Liver (tissue), 8 donors: ENCODE measurements at regions not wholly inside any gene's neighbourhood (a gene's known extent, or its start where the extent isn't known, plus 50 kb on each side); places are given as distances from the start of the nearest gene placed in this dataset.

Experiments
- DNase-seq: peaks from one replicate; pipeline ENCODE4 v3.0.0-alpha.2; 2017; ENCODE audit warnings: low spot score
- H3K27ac ChIP-seq, 2 donors: one replicate each; pipeline ENCODE4 v1.7.0; 2013; ENCODE audit warnings: inconsistent platforms in 2 of 2, low read length in 2 of 2, control low read depth in 1 of 2, low read depth in 1 of 2, mild to moderate bottlenecking in 1 of 2
- H3K27me3 ChIP-seq, 4 donors: one replicate each; pipeline versions ENCODE4 v1.6.1 to v1.7.0; 2013; ENCODE audit warnings: low read length in 3 of 4, inconsistent platforms in 1 of 4, mild to moderate bottlenecking in 1 of 4, moderate library complexity in 1 of 4; ENCODE audit not compliant: control insufficient read depth in 4 of 4, insufficient read depth in 4 of 4
- H3K36me3 ChIP-seq, 4 donors: one replicate each; pipeline versions ENCODE4 v1.6.1 to v1.7.0; 2013; ENCODE audit warnings: low read length in 3 of 4, mild to moderate bottlenecking in 3 of 4, low read depth in 1 of 4, moderate library complexity in 1 of 4; ENCODE audit not compliant: control insufficient read depth in 4 of 4, insufficient read depth in 3 of 4
- H3K4me1 ChIP-seq, 4 donors: one replicate each; pipeline versions ENCODE4 v1.6.1 to v1.7.0; 2013; ENCODE audit warnings: low read length in 3 of 4, mild to moderate bottlenecking in 3 of 4, moderate library complexity in 1 of 4; ENCODE audit not compliant: control insufficient read depth in 4 of 4, insufficient read depth in 4 of 4
- H3K4me3 ChIP-seq, 3 donors: one replicate each; pipeline versions ENCODE4 v1.6.1 to v1.7.0; 2013; ENCODE audit warnings: low read length in 3 of 3, control low read depth in 1 of 3, low read depth in 1 of 3, mild to moderate bottlenecking in 1 of 3
- H3K9ac ChIP-seq, 2 donors: one replicate each; pipeline ENCODE4 v1.7.0; 2013; ENCODE audit warnings: low read length in 2 of 2, mild to moderate bottlenecking in 2 of 2, moderate library complexity in 2 of 2, control low read depth in 1 of 2, low read depth in 1 of 2
- H3K9me3 ChIP-seq, 4 donors: one replicate each; pipeline versions ENCODE4 v1.6.1 to v1.7.0; 2013; ENCODE audit warnings: low read length in 3 of 4; ENCODE audit not compliant: control insufficient read depth in 4 of 4
- CTCF ChIP-seq: fragments of 150-350 bp; IDR thresholded peaks from 2 replicates; pipeline ENCODE4 v1.5.1; 2017; ENCODE audit warnings: improper control_type of control experiment, low read depth, low read length; ENCODE audit not compliant: missing input control
- EGR1 ChIP-seq, 2 donors: IDR thresholded peaks; 2 replicates each; pipeline ENCODE4 v1.6.1; 2016 to 2018; ENCODE audit warnings: antibody characterized with exemption in 2 of 2, low read depth in 2 of 2
- FOXA2 ChIP-seq: IDR thresholded peaks from 2 replicates; pipeline ENCODE4 v1.6.1; 2016; ENCODE audit warnings: antibody characterized with exemption
- GABPA ChIP-seq, 2 donors: IDR thresholded peaks in 1 of 2; conservative IDR thresholded peaks in 1 of 2; 2 replicates each; pipeline ENCODE4 v1.6.1; 2016; ENCODE audit warnings: antibody characterized with exemption in 2 of 2, mild to moderate bottlenecking in 1 of 2, moderate library complexity in 1 of 2
- HNF4A ChIP-seq, 2 donors: conservative IDR thresholded peaks; 2 replicates each; pipeline ENCODE4 v1.6.1; 2016; ENCODE audit warnings: antibody characterized with exemption in 2 of 2, mild to moderate bottlenecking in 2 of 2
- HNF4G ChIP-seq: IDR thresholded peaks from 2 replicates; pipeline ENCODE4 v1.6.1; 2016; ENCODE audit warnings: antibody characterized with exemption
- MAX ChIP-seq: IDR thresholded peaks from 2 replicates; pipeline ENCODE4 v1.6.1; 2016; ENCODE audit warnings: antibody characterized with exemption
- NR2F2 ChIP-seq: IDR thresholded peaks from 2 replicates; pipeline ENCODE4 v1.6.1; 2016; ENCODE audit warnings: antibody characterized with exemption
- RAD21 ChIP-seq, 2 donors: IDR thresholded peaks; 2 replicates each; pipeline ENCODE4 v1.6.1; 2016; ENCODE audit warnings: antibody characterized with exemption in 2 of 2, mild to moderate bottlenecking in 2 of 2
- RXRA ChIP-seq, 2 donors: IDR thresholded peaks; 2 replicates each; pipeline ENCODE4 v1.6.1; 2017 to 2018; ENCODE audit warnings: antibody characterized with exemption in 2 of 2, mild to moderate bottlenecking in 1 of 2
- SP1 ChIP-seq: IDR thresholded peaks from 2 replicates; pipeline ENCODE4 v1.6.1; 2018; ENCODE audit warnings: antibody characterized with exemption, mild to moderate bottlenecking
- TAF1 ChIP-seq: conservative IDR thresholded peaks from 2 replicates; pipeline ENCODE4 v1.6.1; 2016; ENCODE audit warnings: antibody characterized with exemption, mild to moderate bottlenecking
- WGBS: extraction: QIAGEN DNeasy Blood & Tissue Kit; methylation state at CpG from one replicate; pipeline ENCODE4 v1.1.7; 2013; 5-methylcytosine and 5-hydroxymethylcytosine counted together
- TF ChIP-seq, protein P1 (sequence below): IDR thresholded peaks from 2 replicates; pipeline ENCODE4 v1.6.1; 2016; ENCODE audit warnings: antibody characterized with exemption, mild to moderate bottlenecking
- donor health status: healthy.
- donor health status: healthy.
- donor health status: healthy.
- donor health status: healthy.
- donor health status: healthy.

DNA sequence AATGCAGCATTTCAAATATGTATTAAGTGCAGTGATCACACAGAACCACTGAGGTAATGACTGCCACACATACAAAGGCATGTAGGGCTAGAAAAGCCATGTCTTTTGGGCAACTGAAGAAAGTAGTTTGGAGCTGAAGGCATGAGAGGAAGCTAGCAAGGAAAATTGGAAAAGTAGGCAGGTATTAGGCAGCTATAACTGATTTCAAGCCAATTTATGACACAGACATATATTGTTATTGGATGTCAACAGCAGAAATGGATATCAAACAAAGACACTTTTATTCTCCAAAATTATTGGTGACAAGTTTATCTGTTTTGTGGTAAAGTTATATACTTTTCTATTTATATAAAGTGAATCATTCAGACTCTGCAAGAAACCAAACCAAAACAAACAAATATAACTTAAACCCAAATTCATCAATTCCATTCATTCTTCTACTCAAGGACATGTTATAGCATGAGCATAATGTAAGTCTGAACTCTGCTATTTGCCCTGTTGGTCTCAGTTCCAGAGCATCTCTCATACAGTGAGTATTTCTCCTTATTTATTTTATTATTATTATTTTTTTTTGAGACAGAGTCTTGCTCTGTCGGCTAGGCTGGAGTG, 307.4 kb upstream of the COL8A1 start:
- H3K9me3 ChIP-seq = peaks cover 0 to 2% (median 0%) of the 10 kb centered on the region in 4 donors
- no peak overlapping the region for H3K9ac ChIP-seq
- 84% methylated on average over 1 of the region's 1 CpG for WGBS
- H3K4me3 ChIP-seq = no peak overlapping the region
- no peak overlapping the region for H3K27ac ChIP-seq
- TF ChIP-seq TAF1 (no peak), EGR1 (IDR thresholded peaks at IDR 0.05; ENCODE audit: low read depth in 2 of 2) (no peak), HNF4A (conservative IDR thresholded peaks at IDR 0.05) (no peak), FOXA2 (no peak), GABPA (IDR thresholded peaks at IDR 0.05 in 1 of 2, conservative IDR thresholded peaks at IDR 0.05 in 1 of 2) (no peak), RXRA (IDR thresholded peaks at IDR 0.05) (no peak), RAD21 (IDR thresholded peaks at IDR 0.05) (no peak), MAX (no peak), NR2F2 (no peak), HNF4G (no peak), CTCF (no peak)
- TF ChIP-seq, protein P1, sequence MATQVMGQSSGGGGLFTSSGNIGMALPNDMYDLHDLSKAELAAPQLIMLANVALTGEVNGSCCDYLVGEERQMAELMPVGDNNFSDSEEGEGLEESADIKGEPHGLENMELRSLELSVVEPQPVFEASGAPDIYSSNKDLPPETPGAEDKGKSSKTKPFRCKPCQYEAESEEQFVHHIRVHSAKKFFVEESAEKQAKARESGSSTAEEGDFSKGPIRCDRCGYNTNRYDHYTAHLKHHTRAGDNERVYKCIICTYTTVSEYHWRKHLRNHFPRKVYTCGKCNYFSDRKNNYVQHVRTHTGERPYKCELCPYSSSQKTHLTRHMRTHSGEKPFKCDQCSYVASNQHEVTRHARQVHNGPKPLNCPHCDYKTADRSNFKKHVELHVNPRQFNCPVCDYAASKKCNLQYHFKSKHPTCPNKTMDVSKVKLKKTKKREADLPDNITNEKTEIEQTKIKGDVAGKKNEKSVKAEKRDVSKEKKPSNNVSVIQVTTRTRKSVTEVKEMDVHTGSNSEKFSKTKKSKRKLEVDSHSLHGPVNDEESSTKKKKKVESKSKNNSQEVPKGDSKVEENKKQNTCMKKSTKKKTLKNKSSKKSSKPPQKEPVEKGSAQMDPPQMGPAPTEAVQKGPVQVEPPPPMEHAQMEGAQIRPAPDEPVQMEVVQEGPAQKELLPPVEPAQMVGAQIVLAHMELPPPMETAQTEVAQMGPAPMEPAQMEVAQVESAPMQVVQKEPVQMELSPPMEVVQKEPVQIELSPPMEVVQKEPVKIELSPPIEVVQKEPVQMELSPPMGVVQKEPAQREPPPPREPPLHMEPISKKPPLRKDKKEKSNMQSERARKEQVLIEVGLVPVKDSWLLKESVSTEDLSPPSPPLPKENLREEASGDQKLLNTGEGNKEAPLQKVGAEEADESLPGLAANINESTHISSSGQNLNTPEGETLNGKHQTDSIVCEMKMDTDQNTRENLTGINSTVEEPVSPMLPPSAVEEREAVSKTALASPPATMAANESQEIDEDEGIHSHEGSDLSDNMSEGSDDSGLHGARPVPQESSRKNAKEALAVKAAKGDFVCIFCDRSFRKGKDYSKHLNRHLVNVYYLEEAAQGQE = no peak
- no peak for DNase-seq
- no peaks in the 10 kb centered on the region for H3K36me3 ChIP-seq
- H3K4me1 ChIP-seq = no peaks in the 10 kb centered on the region
- H3K27me3 ChIP-seq = no peaks in the 10 kb centered on the region

- H3K4me1 ChIP-seq = no peaks in the 10 kb centered on the region
- H3K9ac ChIP-seq = no peak overlapping the region
- no peak for TF ChIP-seq RAD21 (IDR thresholded peaks at IDR 0.05)
- TF ChIP-seq HNF4A (conservative IDR thresholded peaks at IDR 0.05) = no peak
- no peak for TF ChIP-seq SP1
- no peak for TF ChIP-seq HNF4G
- no peak for TF ChIP-seq TAF1
- TF ChIP-seq NR2F2 = no peak
- H3K36me3 ChIP-seq = no peaks in the 10 kb centered on the region
- H3K27ac ChIP-seq = no peak overlapping the region
- 43% methylated on average over 2 of the region's 2 CpGs for WGBS
- DNase-seq = no peak
- peaks cover 0 to 2% (median 0%) of the 10 kb centered on the region in 4 donors for H3K9me3 ChIP-seq
- H3K27me3 ChIP-seq = no peaks in the 10 kb centered on the region
- H3K4me3 ChIP-seq = no peak overlapping the region
Observed at GRCh38 chr3:99330281-99330680, 308.1 kb upstream of the COL8A1 start.

- TF ChIP-seq RXRA (IDR thresholded peaks at IDR 0.05) (no peak), CTCF (no peak)
- H3K4me1 ChIP-seq = no peaks in the 10 kb centered on the region
- H3K36me3 ChIP-seq = no peaks in the 10 kb centered on the region
- H3K9me3 ChIP-seq = peaks cover 0 to 1% (median 0%) of the 10 kb centered on the region in 4 donors
- DNase-seq = no peak
- WGBS = 59% methylated on average over 4 of the region's 4 CpGs
- no peaks in the 10 kb centered on the region for H3K27me3 ChIP-seq
- H3K27ac ChIP-seq = no peak overlapping the region
- H3K4me3 ChIP-seq = no peak overlapping the region
- no peak overlapping the region for H3K9ac ChIP-seq
Observed at GRCh38 chr3:99325402-99325801, 313.0 kb upstream of the COL8A1 start.
